Ecto neural progenitor cell (in vitro differentiated cells): ENCODE measurements at regions not wholly inside any gene's neighbourhood (a gene's known extent, or its start where the extent isn't known, plus 50 kb on each side); places are given as distances from the start of the nearest gene placed in this dataset.

Experiments used
- DNase-seq: peaks from one replicate; pipeline ENCODE4 v3.0.0-alpha.2; 2018; ENCODE audit warnings: low spot score

- no peak for DNase-seq
Measured at GRCh38 chr3:94512876-94513275, 450.0 kb downstream of the NSUN3 start.

- DNase-seq: no peak
Measured at GRCh38 chr3:94513600-94513999, 450.7 kb downstream of the NSUN3 start.

GRCh38 chr3:94515983-94516382 is 453.1 kb downstream of the NSUN3 start:
- no peak for DNase-seq

GRCh38 chr3:94520364-94520763 is 457.5 kb downstream of the NSUN3 start:
- DNase-seq: no peak

- no peak for DNase-seq
Measured at GRCh38 chr3:94522488-94522887, 459.6 kb downstream of the NSUN3 start.

GRCh38 chr3:94524102-94524919 is 461.4 kb downstream of the NSUN3 start:
- DNase-seq: peak; percentile 46

- peak; percentile 54 for DNase-seq
Measured at GRCh38 chr3:94525043-94525442, 462.2 kb downstream of the NSUN3 start.

GRCh38 chr3:94529816-94530215 is 467.0 kb downstream of the NSUN3 start:
- no peak for DNase-seq

- DNase-seq: no peak
Measured at GRCh38 chr3:94532951-94533350, 470.1 kb downstream of the NSUN3 start.

GRCh38 chr3:94539937-94540336 is 477.1 kb downstream of the NSUN3 start:
- no peak for DNase-seq

- DNase-seq: no peak
Measured at GRCh38 chr3:94543161-94543560, 480.3 kb downstream of the NSUN3 start.

GRCh38 chr3:94544131-94544789 is 481.4 kb downstream of the NSUN3 start:
- no peak for DNase-seq

GRCh38 chr3:94548581-94549316 is 485.9 kb downstream of the NSUN3 start:
- no peak for DNase-seq

- DNase-seq: no peak
Measured at GRCh38 chr3:94561094-94561493, 498.2 kb downstream of the NSUN3 start.

GRCh38 chr3:94564247-94564646 is 501.4 kb downstream of the NSUN3 start:
- no peak for DNase-seq

- no peak for DNase-seq
Measured at GRCh38 chr3:94568041-94568440, 505.2 kb downstream of the NSUN3 start.

- DNase-seq: no peak
Measured at GRCh38 chr3:94573337-94573736, 510.5 kb downstream of the NSUN3 start.

GRCh38 chr3:94587291-94587690 is 524.4 kb downstream of the NSUN3 start:
- DNase-seq: no peak

- no peak for DNase-seq
Measured at GRCh38 chr3:94593526-94594150, 530.8 kb downstream of the NSUN3 start.

- no peak for DNase-seq
Measured at GRCh38 chr3:94596141-94596540, 533.3 kb downstream of the NSUN3 start.

- no peak for DNase-seq
Measured at GRCh38 chr3:94596887-94597566, 534.2 kb downstream of the NSUN3 start.

GRCh38 chr3:94607778-94608177 is 544.9 kb downstream of the NSUN3 start:
- no peak for DNase-seq
